ENCODE measurements at regions not wholly inside any gene's neighbourhood (a gene's known extent, or its start where the extent isn't known, plus 50 kb on each side); places are given as distances from the start of the nearest gene placed in this dataset.

DNA sequence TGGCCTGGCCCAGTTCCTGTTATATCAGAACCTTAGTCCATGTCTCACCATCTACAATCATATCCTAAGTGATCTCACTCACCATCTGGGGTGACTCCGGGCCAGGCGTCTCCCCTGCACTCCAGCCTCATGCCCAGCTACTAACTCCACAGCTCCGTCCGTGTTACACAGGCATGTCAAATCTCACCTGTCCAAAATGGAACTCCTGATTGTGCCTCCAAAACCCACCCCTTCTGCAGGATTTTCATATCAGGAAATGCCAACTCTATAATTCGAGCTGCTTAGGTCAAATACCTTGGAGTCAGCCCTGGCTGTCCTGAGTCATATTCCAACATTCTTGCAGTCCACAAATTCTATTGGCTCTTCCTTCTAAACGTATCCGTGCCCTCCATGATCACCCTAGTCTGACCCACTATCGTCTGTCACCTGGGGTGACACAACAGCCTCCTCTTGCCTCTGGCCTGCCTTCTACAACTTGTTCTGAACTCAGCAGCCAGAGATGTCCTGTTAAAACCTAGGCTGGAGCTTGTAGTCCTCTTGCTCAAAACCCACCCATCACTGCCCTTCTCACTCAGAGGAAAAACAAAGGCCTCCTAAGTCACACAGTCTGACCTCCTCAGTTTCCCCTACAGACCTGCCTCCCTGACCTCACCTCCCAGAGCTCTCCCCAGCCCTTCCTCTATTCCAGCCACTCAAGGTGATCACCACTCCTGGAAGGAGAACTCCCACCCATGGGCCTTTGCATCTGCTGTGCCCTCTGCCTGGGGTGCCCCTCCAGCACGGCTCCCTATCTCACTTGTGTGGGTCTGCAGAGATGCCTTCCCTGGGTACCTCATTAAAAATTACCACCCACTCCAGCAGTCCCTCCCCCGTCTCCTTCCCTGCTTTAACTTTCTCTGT is 85.3 kb upstream of the SIRPA start:
- TF ChIP-seq, protein P1, sequence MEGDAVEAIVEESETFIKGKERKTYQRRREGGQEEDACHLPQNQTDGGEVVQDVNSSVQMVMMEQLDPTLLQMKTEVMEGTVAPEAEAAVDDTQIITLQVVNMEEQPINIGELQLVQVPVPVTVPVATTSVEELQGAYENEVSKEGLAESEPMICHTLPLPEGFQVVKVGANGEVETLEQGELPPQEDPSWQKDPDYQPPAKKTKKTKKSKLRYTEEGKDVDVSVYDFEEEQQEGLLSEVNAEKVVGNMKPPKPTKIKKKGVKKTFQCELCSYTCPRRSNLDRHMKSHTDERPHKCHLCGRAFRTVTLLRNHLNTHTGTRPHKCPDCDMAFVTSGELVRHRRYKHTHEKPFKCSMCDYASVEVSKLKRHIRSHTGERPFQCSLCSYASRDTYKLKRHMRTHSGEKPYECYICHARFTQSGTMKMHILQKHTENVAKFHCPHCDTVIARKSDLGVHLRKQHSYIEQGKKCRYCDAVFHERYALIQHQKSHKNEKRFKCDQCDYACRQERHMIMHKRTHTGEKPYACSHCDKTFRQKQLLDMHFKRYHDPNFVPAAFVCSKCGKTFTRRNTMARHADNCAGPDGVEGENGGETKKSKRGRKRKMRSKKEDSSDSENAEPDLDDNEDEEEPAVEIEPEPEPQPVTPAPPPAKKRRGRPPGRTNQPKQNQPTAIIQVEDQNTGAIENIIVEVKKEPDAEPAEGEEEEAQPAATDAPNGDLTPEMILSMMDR (IDR thresholded peaks at IDR 0.05): no peak
- TF ChIP-seq POLR2AphosphoS5 (IDR thresholded peaks at IDR 0.05): no peak
